ENCODE measurements at regions not wholly inside any gene's neighbourhood (a gene's known extent, or its start where the extent isn't known, plus 50 kb on each side); places are given as distances from the start of the nearest gene placed in this dataset.

DNA sequence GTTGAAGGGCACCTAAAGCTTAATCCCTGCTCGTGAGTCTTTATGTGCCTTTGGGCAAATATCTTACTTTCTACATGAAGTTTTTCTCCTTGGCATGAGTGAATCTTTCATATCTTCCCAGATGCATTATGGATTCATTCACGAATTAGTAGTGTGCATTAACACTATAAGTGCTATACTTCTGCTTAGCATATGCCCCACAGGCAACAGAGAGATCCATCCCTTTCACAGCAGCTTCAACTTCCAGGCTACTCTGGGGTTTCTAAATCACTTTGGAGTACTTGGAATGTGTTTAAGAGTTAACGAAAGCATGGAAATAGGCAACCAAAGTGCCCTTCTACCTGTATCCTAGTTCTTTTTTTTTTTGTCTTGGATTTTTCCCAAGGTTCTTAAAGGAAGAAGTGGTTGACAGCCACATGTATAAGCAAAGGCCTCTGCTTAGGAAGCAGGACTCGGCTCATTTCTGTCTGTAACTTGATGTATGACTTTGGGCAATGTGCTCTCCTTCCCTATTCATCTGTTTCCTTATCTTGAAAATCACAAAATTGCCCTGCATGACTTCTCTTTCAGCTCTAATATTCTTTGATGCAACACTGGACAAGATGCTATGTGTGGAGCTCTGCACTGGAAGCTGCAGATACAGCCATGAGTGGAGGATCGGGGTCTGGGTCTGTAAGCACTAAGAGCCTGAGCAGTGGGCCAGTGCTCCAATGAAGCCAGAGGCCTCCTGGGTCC, 54.5 kb upstream of the ME3 start:
- DNase-seq (ENCODE audit: low read depth) = no peak

DNA sequence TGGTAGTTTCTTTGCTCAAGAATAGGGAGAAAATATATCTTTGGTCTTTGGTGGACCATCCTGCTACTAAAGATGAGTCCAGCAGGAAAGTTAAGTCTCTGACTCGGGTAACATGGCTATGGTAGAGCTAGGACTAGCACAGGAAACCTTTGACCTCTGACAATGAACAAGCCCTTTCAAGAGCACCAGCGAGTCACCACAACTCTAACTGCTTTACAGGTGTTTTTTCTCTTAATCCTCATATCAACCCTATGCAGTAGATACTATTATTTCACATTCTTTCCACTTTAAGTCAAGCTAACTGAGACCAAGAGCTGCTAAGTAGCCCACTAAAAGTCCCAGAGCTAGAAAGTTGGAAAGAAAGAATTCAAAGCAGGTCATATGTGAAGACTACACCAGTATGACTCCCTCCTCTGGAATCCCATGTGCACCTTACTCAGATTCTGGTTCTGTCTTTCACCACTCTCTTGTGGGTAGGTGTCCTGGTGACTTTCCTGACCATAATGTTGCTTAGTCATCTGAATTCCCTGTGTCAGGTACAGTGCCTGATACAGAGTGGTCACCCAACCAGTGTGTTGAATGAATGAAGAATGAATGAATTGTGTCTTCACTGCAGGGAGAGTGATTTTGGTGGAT, 53.8 kb upstream of the ME3 start:
- DNase-seq (ENCODE audit: low read depth) = no peak

DNA sequence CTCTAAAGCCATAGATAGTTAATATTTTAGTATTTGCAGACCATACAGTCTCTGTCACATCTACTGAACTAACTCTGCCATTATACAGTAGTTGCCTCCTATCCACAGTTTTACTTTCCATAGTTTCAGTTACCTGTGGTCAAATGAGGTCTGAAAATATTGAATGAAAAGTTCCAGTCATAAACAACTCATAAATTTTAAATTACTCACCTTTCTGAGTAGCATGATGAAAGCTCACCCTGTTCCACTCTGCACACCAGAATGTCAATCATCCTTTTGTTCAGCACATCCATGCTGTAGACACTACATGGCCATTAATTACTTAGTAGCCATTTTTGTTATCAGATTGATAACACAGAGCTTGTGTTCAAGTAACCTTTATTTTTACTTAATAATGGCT, 51.7 kb upstream of the ME3 start:
- no peak for DNase-seq (ENCODE audit: low read depth)

DNA sequence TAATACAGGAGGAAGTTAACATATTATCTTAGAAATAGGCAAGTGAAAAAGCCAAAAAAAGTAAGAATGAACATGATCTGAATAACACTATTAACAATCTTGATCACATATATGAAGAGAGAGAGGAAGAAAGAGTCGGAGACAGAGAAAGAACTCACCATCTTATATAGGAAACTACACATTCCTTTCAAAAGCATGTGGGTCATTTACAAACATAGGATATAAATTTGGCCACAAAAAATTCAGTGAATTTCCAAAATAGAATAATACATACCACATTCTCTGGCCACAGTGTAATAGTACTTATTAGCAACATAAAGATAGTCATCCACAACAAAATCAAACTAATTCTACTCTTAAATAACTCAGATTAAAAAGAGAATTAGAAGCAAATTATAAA, 50.9 kb upstream of the ME3 start:
- DNase-seq (ENCODE audit: low read depth) = no peak

DNA sequence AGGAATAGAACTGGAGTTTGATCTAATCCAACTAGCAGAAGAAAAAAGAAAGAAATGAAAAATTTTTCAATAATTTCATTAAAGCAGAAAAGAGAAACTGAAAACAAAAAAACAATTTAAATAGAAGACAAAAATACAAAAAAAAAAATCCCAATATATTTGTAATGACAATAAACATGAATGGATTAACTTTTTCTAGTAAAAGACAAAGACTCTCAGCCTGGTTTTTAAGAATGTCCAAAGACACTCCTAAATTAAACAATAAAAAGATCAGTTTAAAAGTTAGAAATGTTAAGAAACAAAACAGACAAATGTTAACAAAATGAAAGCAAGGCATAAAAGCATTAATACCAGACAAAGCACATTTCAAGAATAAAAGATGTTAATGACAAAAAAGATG, 50.3 kb upstream of the ME3 start:
- no peak for DNase-seq (ENCODE audit: low read depth)
